Activated CD4-positive, alpha-beta T cell treated with anti-CD3 and anti-CD28 coated beads for 4 hours (primary cell): ENCODE measurements at regions not wholly inside any gene's neighbourhood (a gene's known extent, or its start where the extent isn't known, plus 50 kb on each side); places are given as distances from the start of the nearest gene placed in this dataset.

ENCODE experiments used
- DNase-seq, 2 donors: peaks; one replicate each; pipeline ENCODE4 v3.0.0-alpha.2; 2020

DNA sequence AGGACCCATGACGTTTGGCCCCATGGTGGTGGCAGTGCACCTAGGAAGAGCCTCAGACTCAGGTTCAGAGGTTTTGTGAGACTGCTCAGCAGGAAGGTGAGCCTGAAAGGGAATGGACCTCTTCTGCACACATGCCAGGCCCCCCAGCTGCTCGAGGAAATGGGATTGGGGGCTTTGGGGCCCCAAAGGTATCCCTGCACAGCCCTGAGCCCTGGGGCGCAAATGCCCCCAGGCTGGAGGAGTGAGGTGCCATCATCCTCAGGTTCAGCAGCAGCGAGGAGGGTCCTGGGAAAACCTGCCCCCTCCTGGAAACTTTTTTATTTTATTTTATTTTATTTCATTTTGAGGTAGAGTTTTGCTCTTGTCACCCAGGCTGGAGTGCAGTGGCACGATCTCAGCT lies 171.8 kb upstream of the MVB12B start:
- DNase-seq = no peak

DNA sequence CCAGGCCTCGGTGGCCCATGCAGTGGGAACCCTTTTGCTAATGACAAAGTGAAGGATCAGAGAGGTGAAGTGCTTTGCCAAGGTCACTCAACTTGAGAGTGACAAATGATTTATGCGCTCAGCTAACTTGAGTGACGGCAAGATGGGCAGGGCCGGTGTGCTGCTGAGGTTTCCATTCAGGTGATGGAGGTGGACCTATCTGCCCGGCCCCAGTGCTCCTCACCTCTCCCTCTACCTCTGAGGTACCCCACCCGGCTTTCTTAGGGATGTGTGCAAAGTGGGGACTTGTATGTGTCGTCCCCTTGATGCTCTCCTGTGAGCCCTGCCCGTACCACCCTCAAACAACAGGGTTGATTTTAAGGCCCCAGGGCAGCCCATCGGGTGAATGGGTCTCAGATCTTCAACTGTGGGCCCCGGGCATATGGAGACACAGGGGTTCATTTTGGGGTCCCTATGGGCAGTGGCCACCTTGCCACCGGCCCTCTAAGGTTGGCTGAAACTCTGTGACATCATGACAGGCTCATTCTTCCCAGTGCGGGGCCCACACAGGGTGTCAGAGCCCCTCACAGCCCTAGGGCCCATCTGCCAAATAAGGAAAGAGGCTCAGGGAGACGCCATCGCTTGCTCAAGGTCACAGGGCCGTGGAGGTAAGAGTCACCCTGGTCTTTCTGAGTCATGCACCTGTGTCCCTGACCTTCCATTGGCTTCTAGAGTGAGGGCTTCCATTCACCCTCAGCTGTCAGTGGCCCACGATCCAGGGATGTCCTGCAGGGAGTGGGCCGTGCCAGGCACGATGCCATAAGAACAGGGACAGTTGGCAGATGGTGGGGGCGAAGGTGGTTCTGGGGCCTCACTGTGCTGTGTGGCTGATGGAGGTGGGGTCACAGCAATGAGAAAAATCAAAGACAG lies 170.6 kb upstream of the MVB12B start:
- no peak for DNase-seq

DNA sequence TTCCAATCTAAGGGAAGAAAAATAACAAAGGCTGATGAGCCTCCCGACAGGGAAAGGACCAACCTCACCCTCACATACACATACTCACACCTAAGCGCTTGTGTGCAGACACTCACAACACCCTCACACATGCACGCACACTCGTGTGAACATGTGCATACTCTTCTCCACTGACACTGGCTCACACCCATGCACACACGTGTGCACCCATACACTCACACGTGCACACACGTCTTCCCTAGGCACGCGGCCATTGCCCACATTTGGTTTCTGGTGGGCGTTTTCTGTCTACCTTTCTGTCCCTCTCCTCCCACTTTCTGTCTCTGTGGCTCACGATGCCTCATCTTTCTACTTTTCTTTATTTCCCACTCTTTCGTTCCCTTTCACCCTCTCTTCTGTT lies 169.7 kb upstream of the MVB12B start:
- no peak for DNase-seq

DNA sequence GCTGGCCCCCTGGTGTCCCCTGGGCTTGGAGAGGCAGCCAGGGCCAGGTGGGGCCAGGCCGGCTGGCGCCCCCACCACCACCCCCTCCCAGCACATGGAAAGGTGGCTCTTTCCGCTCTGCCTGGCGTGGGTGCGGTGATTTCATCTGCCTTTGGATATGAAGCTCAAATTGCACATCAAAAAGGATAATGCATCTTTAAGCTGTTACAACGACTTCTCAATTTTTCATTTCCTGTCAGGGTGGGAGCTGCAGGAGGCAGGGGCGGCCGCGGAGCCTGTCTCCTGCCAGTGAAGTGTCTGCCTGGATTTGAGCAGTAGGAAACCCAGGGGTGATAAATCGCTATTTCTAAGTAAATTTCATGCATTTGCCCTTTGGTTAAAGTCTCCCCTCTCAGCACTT lies 169.2 kb upstream of the MVB12B start:
- no peak for DNase-seq

DNA sequence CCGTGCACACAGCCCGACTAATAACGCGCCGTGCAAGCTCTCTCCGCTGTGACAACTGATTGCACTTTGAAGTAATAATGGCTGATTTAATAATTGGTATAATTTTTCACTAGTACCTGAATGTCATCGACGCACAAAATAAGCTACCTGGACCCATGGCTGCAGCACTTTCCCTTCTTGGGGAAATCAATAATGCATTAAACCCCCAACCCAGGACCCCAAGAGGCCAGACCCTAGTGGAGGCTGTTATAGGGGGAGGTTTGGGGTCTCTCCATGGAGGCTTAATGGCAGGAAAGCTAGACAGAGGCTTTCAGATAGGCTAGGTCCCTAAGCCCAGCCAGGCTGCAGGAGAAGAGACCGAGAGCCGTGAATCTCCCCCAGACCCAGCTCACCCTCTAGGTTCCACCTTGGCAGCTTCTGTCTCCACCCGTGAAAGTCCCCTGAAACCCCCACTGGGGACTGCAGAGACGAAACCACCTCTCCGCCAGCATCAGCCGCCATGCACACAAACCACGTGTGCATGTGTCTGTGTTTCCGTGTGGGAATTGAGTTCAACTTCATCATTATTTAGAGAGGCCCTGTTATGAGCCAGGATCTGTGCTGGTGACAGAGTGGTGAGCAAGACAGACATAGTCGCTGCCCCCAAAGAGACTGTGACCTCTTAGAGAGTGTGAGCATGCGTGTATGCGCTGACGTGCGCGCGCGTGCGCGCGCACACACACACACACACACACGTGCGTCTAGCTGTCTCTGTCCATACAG lies 168.6 kb upstream of the MVB12B start:
- no peak for DNase-seq

DNA sequence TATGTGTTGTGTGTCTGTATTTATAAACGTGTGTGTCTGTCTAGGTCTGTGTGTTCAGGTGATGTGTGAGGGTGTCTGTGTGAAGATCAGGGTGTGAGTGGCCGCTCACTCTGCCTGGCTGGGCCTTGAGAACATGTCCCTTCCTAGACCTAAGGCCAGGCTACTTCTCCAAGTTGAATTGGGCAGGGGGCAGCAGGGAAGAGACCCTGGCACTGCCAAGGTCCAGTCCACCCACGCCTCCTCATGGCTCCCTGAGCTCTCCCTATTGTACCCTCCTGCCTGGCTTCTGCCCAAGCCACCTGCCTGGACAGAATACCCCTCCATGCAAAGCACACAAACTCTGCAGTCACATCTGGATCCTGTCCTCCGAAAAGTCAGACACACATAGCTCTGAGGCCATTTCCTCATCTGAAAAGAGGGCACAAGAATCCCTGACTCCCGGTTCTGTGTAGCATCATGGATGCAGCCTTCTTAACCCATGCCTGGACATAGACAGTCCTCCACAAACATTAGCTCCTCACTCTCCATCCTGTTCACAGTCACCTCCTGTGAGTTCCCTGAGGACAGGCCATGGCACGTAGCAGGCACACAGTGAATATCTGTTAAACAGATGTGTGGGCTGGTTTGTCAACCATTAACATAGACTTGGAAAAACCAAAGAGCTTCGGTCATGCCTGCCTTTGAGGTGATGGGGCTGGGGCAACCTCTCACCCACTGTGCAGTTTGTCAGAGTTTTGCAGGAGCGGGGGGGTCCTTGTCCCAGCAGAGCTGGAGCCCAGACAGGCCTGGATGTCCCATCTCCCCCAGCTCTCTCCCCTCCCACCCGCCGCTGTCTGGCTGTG lies 167.8 kb upstream of the MVB12B start:
- no peak for DNase-seq

DNA sequence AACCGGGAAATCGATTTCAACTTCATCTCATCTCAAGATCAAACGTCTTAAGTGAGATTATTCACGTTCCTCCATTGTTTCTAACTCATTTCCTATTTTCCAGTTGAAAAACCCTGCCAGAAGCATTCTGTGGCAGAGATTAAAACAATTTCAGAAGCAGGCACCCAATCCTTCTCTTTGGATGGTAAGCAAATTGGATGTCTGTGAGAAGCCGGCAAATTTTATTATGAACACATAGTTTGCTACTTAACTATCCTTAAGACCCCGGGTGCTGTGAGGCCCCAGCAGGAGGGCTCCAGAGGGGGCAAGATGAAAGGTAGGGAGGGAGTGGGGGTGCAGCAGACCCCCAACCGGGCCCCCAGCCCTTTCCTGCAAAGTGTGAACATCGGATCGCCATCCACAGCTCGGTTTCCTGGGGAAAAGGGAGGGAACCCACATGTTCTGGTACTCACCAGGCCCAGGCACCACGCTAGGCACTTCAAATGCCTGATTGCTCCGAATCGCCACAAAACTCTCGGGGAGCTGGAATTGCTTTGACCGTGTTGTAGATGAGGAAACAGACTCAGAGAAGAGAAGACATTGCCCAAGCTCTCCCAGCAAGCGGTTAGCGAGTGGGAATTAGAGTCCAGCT lies 167.1 kb upstream of the MVB12B start:
- no peak for DNase-seq

DNA sequence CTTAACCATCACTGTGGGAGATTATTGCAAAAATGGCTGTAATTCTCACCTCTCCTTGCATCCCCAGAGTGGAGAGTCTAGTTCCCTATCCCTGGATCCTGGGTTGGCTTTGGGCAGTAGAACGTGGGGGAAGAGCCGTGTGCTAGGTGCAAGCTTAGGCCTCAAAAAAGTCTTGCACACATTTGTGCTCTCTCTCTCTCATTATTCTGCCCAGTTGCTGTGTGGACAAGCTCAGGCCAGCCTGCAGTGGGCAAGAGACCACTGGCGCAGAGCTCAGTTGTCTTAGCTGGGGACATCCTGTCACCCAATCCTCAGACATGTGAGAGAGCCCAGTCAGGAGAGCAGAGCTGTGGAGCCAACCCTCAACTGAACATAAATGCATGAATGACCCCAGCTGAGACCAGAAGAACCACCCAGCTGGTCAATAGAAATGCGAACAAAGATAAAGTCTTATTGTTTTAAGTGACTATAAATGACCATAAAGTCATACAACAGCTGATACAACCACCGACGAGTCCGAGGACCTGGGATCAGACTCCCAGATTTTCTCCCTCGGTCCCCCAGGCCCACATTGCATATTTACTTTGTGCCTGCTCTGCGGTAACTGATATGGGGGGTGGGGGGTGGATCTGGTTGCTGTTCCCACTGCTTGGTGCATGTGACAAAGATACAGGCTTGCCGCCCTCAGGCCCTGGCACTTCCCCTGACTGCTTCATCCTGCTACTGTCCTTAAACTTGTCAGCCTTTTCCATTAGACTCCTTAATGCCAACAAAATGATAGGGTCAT lies 166.4 kb upstream of the MVB12B start:
- no peak for DNase-seq

DNA sequence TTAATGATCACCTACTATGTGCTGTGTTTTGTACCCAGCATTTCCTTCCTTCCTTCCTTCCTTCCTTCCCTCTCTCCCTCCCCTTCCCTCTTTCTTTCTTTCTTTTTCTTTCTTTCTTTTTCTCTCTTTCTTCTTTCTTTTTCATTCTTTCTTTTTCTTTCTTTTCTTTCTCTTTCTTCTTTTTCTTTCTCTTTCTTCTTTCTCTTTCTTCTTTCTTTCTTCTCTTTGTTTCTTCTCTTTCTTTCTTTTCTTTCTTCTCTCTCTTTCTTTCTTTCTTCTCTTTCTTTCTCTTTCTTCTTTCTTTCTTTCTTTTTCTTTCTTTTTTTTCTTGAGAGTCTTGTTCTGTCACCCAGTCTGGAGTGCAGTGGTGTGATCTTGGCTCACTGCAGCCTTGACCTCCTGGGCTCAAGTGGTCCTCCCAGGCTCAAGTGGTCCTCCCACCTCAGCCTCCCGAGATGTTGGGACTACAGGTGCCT lies 165.7 kb upstream of the MVB12B start:
- no peak for DNase-seq

DNA sequence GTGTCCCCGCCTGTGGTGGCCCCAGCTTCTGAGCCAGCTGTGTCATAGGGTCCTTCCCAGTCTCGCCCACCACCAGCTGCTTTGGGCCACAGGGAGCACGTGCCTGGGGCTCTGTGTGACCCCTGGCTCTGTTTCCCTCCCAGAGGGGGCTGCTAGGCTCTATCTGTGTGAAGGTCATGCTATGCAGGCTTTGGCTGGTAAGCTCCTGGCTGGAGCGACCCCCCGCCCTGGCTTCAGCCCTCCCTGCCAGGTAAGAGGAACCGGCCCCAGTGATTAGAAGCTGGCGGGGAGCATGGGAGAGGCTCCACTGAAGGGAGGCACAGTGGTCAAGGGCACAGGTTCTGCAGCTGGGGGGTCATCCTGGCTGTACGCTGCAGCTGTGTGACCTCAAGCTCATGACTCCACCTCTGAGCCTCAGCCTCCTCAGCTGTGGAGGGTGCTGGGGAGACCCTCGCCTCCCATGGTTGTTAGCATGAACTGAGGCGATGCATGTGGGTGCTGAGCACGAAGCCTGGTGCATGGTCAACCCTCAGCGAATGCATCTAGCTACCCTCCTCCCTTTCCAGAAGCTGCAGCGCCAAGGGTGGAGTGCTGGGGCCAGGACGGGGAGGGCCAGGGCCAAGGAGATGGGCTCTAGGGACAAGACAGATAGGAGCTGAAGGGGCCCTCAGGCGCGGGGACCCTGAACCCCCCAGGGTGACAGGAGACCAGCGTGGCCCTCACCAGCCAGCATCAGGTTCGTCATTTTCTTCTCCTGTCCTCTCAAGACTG lies 163.8 kb upstream of the MVB12B start:
- DNase-seq = no peak

DNA sequence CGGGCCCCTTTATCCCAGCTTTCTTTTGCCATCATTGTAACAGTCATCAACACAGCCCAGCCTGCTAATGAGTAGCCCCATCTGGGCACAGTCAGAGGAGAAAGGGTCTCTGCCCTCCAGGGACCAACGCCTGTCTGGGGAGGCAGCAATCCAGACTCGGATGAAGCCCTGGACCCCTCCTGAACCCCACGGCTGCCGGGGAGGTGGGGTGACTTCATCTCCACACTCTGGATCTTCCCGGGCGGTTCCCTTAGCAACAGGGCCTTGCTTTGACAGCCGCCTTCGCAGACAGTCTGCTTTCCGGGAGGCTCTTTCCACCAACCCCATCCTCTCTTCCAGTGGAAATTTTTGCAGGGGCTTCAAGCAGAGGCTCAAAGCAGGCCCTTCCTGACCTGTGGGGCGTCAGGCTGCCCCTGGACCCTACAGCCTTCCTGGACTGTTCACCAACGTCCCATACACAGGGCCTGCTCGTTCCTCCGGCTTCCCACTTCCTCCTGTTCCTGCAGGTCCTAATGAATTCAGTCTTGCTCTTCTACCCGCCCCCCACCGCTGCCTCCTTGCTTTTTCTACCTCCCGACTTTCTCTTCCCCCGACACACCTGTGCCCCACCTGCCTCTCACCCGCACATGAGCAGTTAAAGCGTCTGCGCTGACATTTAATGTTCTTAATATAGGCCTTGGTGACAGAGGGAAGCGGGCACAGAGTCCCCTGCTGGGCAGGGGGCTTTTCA lies 161.7 kb upstream of the MVB12B start:
- DNase-seq = no peak

DNA sequence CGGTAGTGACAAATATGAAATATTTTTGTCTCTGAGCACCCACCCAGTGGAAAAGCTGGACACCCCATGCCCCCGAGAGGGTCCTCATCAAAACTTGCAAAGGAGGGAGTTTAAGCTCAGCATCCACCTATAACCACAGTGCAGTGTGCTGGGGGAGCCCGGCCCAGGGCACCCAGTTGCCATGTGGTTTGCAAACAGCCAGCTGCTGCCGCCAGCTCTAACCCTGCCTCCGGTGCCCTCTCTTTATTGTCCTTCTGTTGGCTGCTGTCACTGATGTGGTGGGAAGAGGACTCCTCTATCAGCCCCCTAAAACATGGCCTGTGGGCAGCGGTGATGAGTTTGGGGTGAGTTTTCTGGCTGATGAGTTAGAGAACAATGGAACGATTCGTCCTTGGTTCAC lies 160.9 kb upstream of the MVB12B start:
- no peak for DNase-seq

DNA sequence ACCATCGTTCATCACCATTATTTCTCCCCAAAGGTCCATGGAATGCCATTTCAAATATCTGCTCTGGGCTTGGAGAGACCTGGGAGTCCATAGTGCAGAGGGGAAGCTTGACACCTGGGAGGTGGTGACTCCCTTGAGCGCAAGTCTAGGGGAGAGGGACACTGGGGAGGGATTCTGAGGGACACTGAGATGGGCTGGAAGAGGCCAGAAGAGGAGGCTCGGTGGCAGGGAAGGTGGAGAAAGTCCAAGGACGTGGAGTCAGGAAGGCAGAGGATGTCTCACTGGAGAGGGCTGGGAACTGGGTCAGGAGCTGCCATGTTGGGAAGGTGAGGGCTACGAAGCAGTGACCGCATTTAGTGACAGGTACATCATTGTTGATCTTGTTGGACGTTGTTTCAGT lies 160.3 kb upstream of the MVB12B start:
- DNase-seq = no peak

DNA sequence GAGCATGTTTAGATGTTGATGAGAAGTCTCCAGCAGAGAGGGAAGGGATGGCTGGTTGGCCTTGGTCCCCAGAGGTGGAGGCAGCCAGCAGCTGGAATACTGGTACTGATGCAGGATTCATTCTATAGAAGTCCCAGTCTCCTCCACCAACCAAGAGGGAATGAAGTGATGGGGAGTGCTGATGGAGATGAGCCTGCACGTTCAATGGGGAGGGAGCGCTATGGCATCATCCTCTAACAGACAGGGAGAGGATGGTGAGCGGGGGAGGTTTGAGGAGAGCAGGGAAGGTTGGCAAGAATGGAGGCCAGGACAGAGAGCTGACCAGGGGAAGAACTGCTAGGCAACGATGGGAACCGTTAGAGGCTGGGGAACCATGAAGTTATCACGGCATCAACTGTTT lies 159.8 kb upstream of the MVB12B start:
- no peak for DNase-seq

DNA sequence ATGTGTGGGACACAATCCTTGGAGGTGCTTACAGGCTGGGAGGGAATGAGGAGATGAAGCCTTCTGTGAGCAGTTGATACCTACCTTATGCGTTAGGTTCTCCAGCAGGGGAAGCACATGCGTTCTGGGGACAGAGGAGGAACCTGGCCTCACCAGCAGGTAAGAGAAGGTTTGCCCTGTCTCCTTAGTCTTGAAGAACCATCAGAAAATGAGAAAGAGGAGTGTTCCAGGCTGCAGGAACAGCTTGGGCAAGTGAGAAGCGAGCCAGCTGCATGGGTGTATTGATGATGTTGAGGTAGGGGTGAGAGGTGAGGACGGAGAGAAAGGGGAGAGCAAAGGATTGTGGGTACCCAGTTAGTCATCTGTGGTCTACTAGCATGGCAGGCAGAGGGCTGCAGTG lies 156.9 kb upstream of the MVB12B start:
- no peak for DNase-seq

DNA sequence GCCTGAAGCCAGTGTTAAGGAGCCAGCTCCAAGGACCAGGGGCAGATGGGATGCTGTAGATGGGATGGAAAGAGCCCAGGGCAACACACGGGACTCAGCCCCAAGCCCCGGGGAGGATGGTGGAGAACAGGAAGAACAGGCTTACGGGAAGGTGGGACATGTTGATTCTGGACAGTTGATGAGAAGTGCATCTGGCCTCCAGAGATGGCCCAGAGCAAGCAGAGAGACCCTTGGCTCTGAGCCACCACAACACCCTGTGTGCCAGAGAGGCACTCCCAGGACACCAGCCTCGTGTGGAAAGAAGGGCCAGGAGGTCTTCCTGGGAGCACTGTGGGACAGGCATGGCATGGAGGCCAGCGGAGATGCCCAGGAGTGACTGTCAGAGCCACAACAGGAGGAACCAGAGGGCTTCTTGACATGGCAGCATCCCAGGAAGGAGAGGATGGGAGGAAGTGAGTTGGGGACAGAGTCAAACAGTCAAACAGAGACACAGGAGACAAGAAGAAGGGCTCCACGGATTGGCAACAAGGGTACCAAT lies 156.3 kb upstream of the MVB12B start:
- no peak for DNase-seq

DNA sequence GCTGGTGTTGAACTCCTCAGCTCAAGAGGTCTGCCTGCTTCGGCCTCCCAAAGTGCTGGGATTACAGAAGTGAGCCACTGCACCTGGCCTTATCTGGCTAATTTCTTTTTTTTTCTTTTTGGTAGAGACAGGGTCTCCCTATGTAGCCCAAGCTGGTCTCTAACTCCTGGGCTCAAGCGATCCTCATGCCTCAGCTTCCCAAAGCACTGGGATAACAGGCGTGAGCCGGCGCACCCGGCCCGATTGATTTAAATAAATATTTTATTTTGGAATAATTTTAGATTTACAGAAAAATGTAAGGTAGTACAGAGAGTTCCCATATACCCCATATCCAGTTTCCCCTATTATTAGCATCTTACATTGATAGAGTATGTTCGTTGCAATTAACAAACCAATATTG lies 155.0 kb upstream of the MVB12B start:
- no peak for DNase-seq

DNA sequence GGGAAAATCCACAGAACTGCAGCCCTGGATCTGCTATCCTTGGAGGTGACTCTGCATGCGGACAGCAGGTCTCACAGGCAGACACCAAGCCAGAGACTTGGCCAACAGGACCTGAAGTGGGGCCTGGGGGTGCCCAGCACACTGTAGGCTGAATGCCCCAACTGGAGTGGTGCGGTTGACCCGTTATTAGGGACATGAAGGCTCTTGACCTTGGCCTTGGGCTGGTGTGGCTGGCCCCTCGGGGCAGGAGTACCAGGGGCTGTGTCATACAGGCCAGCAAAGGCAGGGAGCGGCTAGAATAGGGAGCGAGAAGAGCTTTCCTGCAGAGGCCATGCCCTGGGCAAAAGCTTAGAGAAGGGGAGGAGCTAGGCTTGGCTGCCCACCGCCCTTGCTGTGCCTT lies 153.2 kb upstream of the MVB12B start:
- DNase-seq = no peak

DNA sequence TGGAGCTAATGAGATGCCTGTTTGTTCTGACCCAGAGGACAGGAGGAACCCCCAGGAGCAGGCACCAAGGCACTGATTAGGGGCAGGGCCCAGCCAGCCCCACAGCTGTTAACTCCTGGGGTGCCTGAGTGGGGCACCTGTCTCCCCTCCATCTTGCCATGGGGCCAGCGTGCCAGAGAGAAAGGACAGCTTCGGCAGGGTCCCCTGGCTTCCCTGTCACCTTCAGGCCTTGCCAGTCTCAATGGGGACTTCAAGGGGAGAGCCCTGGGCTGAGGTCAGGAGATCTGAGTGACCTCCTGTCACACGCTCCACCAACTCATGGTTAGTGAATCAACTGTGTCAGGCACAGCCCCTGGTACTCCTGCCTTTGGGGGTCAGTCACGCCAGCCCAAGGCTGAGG lies 152.7 kb upstream of the MVB12B start:
- no peak for DNase-seq

DNA sequence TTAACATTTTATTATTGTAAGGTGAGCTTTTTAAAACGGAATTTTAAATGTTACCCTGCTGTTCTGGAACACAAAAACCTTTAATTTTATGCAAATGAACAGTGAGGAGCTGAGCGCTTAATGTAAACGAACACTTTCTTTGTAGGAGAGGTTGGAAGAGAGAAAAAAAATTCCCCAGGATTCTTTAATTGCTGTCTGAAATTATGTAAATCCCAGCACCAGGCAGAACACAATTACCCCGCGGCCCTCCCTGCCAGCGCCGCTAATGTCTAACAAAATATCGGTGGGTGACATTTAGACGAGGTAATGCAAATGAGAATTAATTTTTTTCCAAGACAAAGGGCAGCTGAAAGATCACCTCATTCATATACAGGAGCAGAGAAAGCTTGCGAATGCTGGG lies 143.4 kb upstream of the MVB12B start:
- DNase-seq = no peak
